Activated CD8-positive, alpha-beta T cell treated with anti-CD3 and anti-CD28 coated beads, Interleukin-2, amount 10 ng/mL, durations not matched to agents 7 days and 5 days (primary cell): ENCODE measurements at regions not wholly inside any gene's neighbourhood (a gene's known extent, or its start where the extent isn't known, plus 50 kb on each side); places are given as distances from the start of the nearest gene placed in this dataset.

Experiments
- ATAC-seq: fragments of 150-1000 bp; cut with Tn5 transposase; one replicate; pipeline ENCODE4 v1.10.0; 2021; ENCODE audit warnings: moderate library complexity
- CTCF ChIA-PET: fragments of 350-600 bp; sonication (Branson Sonifier 250); formaldehyde crosslinking; loops from one replicate; lab custom pipeline; 2021; ENCODE audit warnings: antibody characterized with exemption; lab: Charles Lee
- POLR2A ChIA-PET: fragments of 350-600 bp; sonication (Branson Sonifier 250); formaldehyde crosslinking; loops from one replicate; lab custom pipeline; 2021; ENCODE audit warnings: antibody characterized with exemption; lab: Charles Lee
- DNase-seq: peaks from one replicate; pipeline ENCODE4 v3.0.0-alpha.2; 2020
- H3K27ac Mint-ChIP-seq: one replicate; pipeline ENCODE4 v1.8.0; 2021; ENCODE audit warnings: mild to moderate bottlenecking, mixed read lengths
- H3K27me3 Mint-ChIP-seq: one replicate; pipeline ENCODE4 v1.8.0; 2021; ENCODE audit warnings: low read depth, mixed read lengths
- H3K36me3 Mint-ChIP-seq: one replicate; pipeline ENCODE4 v1.8.0; 2021; ENCODE audit warnings: low read depth, mixed read lengths
- H3K4me1 Mint-ChIP-seq: one replicate; pipeline ENCODE4 v1.8.0; 2021; ENCODE audit warnings: low read depth, mixed read lengths
- H3K4me3 Mint-ChIP-seq: one replicate; pipeline ENCODE4 v1.8.0; 2021; ENCODE audit warnings: mild to moderate bottlenecking, mixed read lengths
- H3K9me3 Mint-ChIP-seq: one replicate; pipeline ENCODE4 v1.8.0; 2022; ENCODE audit warnings: mixed read lengths; ENCODE audit not compliant: insufficient read depth

GRCh38 chr19:30679789-30680188 lies 307.6 kb downstream of the ZNF536 start:
- Mint-ChIP-seq H3K4me1 (no peaks in the 10 kb centered on the region), H3K4me3 (no peak overlapping the region), H3K27ac (no peak overlapping the region), H3K36me3 (no peaks in the 10 kb centered on the region), H3K27me3 (no peaks in the 10 kb centered on the region), H3K9me3 (no peaks in the 10 kb centered on the region)
- DNase-seq (no peak), ATAC-seq (no peak)
- ChIA-PET POLR2A (no interaction called here), CTCF (no interaction called here)

GRCh38 chr19:30679153-30679702 lies 307.0 kb downstream of the ZNF536 start:
- Mint-ChIP-seq H3K27me3 (no peaks in the 10 kb centered on the region), H3K27ac (no peak overlapping the region), H3K4me1 (no peaks in the 10 kb centered on the region), H3K36me3 (no peaks in the 10 kb centered on the region), H3K4me3 (no peak overlapping the region), H3K9me3 (no peaks in the 10 kb centered on the region)
- DNase-seq (no peak), ATAC-seq (no peak)
- ChIA-PET POLR2A (no interaction called here), CTCF (interaction anchor here (0.9 kb wide), 1 partner anchor 13 kb away, joined by 4 read pairs; no protein-coding TSS in a partner anchor)

GRCh38 chr19:30678168-30678567 lies 306.0 kb downstream of the ZNF536 start:
- CTCF ChIA-PET = no interaction called here
- no peak for DNase-seq

GRCh38 chr19:30677702-30678101 lies 305.5 kb downstream of the ZNF536 start:
- POLR2A ChIA-PET = no interaction called here
- no peak overlapping the region for H3K27ac Mint-ChIP-seq
- ATAC-seq (no peak), DNase-seq (no peak)
- no peaks in the 10 kb centered on the region for H3K27me3 Mint-ChIP-seq
- no peaks in the 10 kb centered on the region for H3K9me3 Mint-ChIP-seq
- CTCF ChIA-PET = no interaction called here
- H3K4me3 Mint-ChIP-seq = no peak overlapping the region
- no peaks in the 10 kb centered on the region for H3K4me1 Mint-ChIP-seq
- no peaks in the 10 kb centered on the region for H3K36me3 Mint-ChIP-seq

More at GRCh38 chr19:30678168-30678567, 306.0 kb downstream of the ZNF536 start:
- H3K36me3 Mint-ChIP-seq = no peaks in the 10 kb centered on the region
- no peaks in the 10 kb centered on the region for H3K9me3 Mint-ChIP-seq
- no peak overlapping the region for H3K27ac Mint-ChIP-seq
- H3K4me1 Mint-ChIP-seq = no peaks in the 10 kb centered on the region
- POLR2A ChIA-PET = no interaction called here
- ATAC-seq = no peak
- no peak overlapping the region for H3K4me3 Mint-ChIP-seq
- H3K27me3 Mint-ChIP-seq = no peaks in the 10 kb centered on the region

DNA sequence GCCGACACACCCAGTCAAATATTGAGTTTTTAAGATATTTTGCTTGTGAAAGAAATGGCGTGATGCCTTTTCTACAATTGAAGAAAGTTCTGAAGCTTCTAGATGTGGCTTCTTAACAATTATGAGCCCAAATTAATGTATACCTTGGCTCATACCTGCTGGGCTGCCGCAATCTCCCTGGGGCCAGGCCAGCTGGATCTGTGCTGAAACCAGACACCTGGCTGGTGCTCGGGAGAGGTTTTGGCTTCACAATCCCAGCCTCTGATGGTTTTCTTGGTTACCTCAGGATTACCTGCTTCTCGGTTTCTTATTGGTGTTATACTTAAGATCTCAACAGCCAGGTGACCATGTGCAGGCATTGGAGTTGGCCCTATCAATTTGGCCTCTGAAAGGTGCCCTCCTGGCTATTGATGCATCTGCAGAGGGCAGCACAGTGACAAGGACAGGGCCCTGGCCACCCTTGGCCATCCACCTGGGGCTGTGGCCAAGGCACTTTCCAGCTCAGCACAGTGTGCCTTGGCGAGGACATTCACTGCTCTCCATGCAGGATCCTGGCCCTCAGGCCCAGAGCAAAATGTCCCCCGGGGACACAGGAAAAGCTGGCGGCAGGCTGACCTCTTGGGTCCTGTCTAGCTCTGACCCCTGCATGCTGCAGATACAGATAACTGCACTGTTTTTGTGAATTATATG lies 305.0 kb downstream of the ZNF536 start:
- no peak overlapping the region for H3K4me3 Mint-ChIP-seq
- H3K9me3 Mint-ChIP-seq = no peaks in the 10 kb centered on the region
- ChIA-PET CTCF (no interaction called here), POLR2A (no interaction called here)
- DNase-seq (no peak), ATAC-seq (no peak)
- no peak overlapping the region for H3K27ac Mint-ChIP-seq
- no peaks in the 10 kb centered on the region for H3K4me1 Mint-ChIP-seq
- no peaks in the 10 kb centered on the region for H3K27me3 Mint-ChIP-seq
- no peaks in the 10 kb centered on the region for H3K36me3 Mint-ChIP-seq

DNA sequence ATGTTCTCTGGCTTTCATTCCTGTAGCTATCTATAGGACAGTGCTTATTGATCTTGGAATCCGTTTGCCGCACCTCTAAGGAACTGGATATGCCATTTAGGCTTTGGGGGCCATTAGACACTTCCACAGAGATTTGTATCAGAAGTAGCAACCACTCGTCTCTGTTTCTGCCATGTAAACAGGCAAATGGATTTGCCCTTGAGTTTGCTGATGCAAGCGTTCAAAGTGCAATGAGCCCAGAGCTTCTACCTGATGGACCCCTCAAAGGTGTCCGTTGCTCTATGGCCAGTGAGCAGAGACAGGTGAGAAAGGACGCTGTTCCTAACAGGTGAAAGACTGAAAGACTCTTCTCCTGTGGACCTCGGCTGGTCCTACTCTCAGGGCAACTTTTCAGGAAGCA lies 302.9 kb downstream of the ZNF536 start:
- no peak overlapping the region for H3K4me3 Mint-ChIP-seq
- no peaks in the 10 kb centered on the region for H3K36me3 Mint-ChIP-seq
- no peak for ATAC-seq
- no peak overlapping the region for H3K27ac Mint-ChIP-seq
- H3K27me3 Mint-ChIP-seq = no peaks in the 10 kb centered on the region
- no peaks in the 10 kb centered on the region for H3K9me3 Mint-ChIP-seq
- ChIA-PET POLR2A (no interaction called here), CTCF (interaction anchor here (1.1 kb wide), 1 partner anchor 10 kb away, joined by 3 read pairs; no protein-coding TSS in a partner anchor)
- no peaks in the 10 kb centered on the region for H3K4me1 Mint-ChIP-seq
- no peak for DNase-seq

GRCh38 chr19:30674656-30675055 lies 302.5 kb downstream of the ZNF536 start:
- Mint-ChIP-seq H3K4me3 (no peak overlapping the region), H3K27me3 (no peaks in the 10 kb centered on the region), H3K36me3 (no peaks in the 10 kb centered on the region), H3K4me1 (no peaks in the 10 kb centered on the region), H3K27ac (no peak overlapping the region), H3K9me3 (no peaks in the 10 kb centered on the region)
- no peak for ATAC-seq
- POLR2A ChIA-PET = no interaction called here
- CTCF ChIA-PET = interaction anchor here (1.1 kb wide), 1 partner anchor 9 kb away, joined by 3 read pairs; no protein-coding TSS in a partner anchor
- no peak for DNase-seq

DNA sequence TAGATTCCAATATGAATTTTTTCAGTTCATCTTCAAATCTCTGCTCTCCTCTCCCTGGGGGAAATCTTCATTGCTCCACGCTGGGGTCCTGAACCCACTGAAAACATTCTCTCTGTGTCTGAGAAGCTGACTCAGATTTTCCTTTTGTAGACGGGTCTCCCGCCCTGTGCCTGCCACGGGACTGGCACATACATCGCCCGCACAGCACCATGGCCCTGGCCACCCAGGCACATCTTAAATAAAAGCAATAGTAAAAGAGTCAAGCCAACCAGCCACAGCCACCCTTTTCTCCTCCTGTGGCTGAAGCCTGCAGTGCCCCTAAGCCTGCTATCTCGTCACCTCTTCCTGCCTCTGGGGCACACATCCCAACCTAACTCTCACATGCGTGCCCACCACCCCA lies 301.2 kb downstream of the ZNF536 start:
- Mint-ChIP-seq H3K27me3 (no peaks in the 10 kb centered on the region), H3K27ac (no peak overlapping the region), H3K4me1 (no peaks in the 10 kb centered on the region), H3K36me3 (no peaks in the 10 kb centered on the region), H3K9me3 (no peaks in the 10 kb centered on the region), H3K4me3 (no peak overlapping the region)
- POLR2A ChIA-PET = no interaction called here
- DNase-seq (no peak), ATAC-seq (no peak)
- CTCF ChIA-PET = no interaction called here

DNA sequence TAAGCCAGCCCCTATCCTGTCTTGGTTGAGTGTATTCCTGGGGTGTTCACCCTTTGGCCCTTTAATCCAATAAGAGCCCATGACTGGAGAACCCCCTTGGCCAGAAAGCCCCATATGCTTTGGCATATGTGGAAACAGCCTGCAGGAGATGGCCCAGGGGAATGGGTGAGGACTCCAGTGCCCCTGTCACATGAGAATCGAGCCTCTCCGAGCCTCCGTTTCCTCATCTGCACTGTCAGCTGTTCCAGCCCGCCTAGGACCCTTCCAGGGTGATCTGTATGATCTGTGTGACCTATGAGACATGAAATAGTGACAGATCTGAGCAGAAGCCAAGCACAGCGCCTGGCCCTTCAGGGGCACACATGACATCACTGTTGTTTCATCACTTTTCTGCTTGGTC lies 300.7 kb downstream of the ZNF536 start:
- ATAC-seq = no peak
- Mint-ChIP-seq H3K27me3 (no peaks in the 10 kb centered on the region), H3K4me1 (no peaks in the 10 kb centered on the region), H3K36me3 (no peaks in the 10 kb centered on the region), H3K9me3 (no peaks in the 10 kb centered on the region), H3K4me3 (no peak overlapping the region), H3K27ac (no peak overlapping the region)
- ChIA-PET POLR2A (no interaction called here), CTCF (interaction anchor here (1.3 kb wide), 1 partner anchor 10 kb away, joined by 3 read pairs; no protein-coding TSS in a partner anchor)
- DNase-seq = no peak

GRCh38 chr19:30671622-30672051 lies 299.5 kb downstream of the ZNF536 start:
- POLR2A ChIA-PET = no interaction called here
- Mint-ChIP-seq H3K36me3 (no peaks in the 10 kb centered on the region), H3K9me3 (no peaks in the 10 kb centered on the region), H3K27ac (no peak overlapping the region), H3K27me3 (no peaks in the 10 kb centered on the region), H3K4me1 (no peaks in the 10 kb centered on the region), H3K4me3 (no peak overlapping the region)
- no peak for ATAC-seq
- DNase-seq = no peak
- CTCF ChIA-PET = interaction anchor here (1.3 kb wide), 1 partner anchor 11 kb away, joined by 3 read pairs; no protein-coding TSS in a partner anchor

DNA sequence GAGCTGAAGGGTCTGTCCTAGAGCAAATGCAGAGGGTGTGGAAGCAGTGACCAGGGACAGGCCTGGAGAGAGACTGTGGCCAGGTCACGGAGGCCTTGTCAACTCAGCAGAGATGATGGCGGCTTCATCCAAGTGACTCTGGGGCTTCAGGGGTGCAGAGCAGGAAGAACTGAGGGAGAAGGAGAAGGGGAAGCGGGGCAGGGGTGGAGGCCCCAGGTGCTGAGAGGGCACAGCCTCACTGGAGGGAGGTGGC lies 299.1 kb downstream of the ZNF536 start:
- no peaks in the 10 kb centered on the region for H3K27me3 Mint-ChIP-seq
- ChIA-PET POLR2A (no interaction called here), CTCF (no interaction called here)
- ATAC-seq = no peak
- no peaks in the 10 kb centered on the region for H3K36me3 Mint-ChIP-seq
- H3K4me3 Mint-ChIP-seq = no peak overlapping the region
- DNase-seq = no peak
- no peaks in the 10 kb centered on the region for H3K4me1 Mint-ChIP-seq
- H3K9me3 Mint-ChIP-seq = no peaks in the 10 kb centered on the region
- no peak overlapping the region for H3K27ac Mint-ChIP-seq

- Mint-ChIP-seq H3K27ac (no peak overlapping the region), H3K4me1 (no peaks in the 10 kb centered on the region), H3K4me3 (no peak overlapping the region), H3K27me3 (no peaks in the 10 kb centered on the region), H3K9me3 (no peaks in the 10 kb centered on the region), H3K36me3 (no peaks in the 10 kb centered on the region)
- DNase-seq (no peak), ATAC-seq (no peak)
- POLR2A ChIA-PET = no interaction called here
- CTCF ChIA-PET = interaction anchor here (1.6 kb wide), 1 partner anchor 15 kb away, joined by 6 read pairs; no protein-coding TSS in a partner anchor
These were observed 298.6 kb downstream of the ZNF536 start for GRCh38 chr19:30670562-30671366.
